GM23338 (cell line): ENCODE measurements at regions not wholly inside any gene's neighbourhood (a gene's known extent, or its start where the extent isn't known, plus 50 kb on each side); places are given as distances from the start of the nearest gene placed in this dataset.

Experiments
- ATAC-seq: fragments of 200-7000 bp; cut with Tn5 transposase; 3 replicates; pipeline ENCODE4 v1.9.1; 2020
- DNase-seq: peaks from one replicate; pipeline ENCODE4 v3.0.0-alpha.2; 2015; ENCODE audit warnings: low spot score
- H2AFZ ChIP-seq: fragments of 200-600 bp; sonication (generic); 2 replicates; pipeline ENCODE4 v1.8.0; 2016; ENCODE audit warnings: antibody characterized with exemption, mild to moderate bottlenecking, moderate library complexity
- H3F3A ChIP-seq: fragments of 200-600 bp; sonication (generic); replicated peaks from 2 replicates; pipeline ENCODE4 v1.8.0; 2017; ENCODE audit warnings: antibody characterized with exemption, mixed run types, low read depth
- H3K27ac ChIP-seq: fragments of 200-600 bp; sonication (generic); 2 replicates; pipeline ENCODE4 v1.6.1; 2016; ENCODE audit warnings: low read depth
- H3K27me3 ChIP-seq: fragments of 200-600 bp; sonication (generic); 2 replicates; pipeline ENCODE4 v1.8.0; 2016; ENCODE audit warnings: mild to moderate bottlenecking, mixed run types, moderate library complexity; ENCODE audit not compliant: insufficient read depth
- H3K36me3 ChIP-seq: fragments of 200-600 bp; sonication (generic); 2 replicates; pipeline ENCODE4 v1.8.0; 2016; ENCODE audit warnings: mild to moderate bottlenecking; ENCODE audit not compliant: insufficient read depth
- H3K4me1 ChIP-seq: fragments of 200-600 bp; sonication (generic); 2 replicates; pipeline ENCODE4 v1.8.0; 2016; ENCODE audit warnings: mild to moderate bottlenecking, moderate library complexity; ENCODE audit not compliant: insufficient read depth
- H3K4me2 ChIP-seq: fragments of 200-600 bp; sonication (generic); 2 replicates; pipeline ENCODE4 v1.7.1; 2017; ENCODE audit warnings: mixed run types
- H3K4me3 ChIP-seq: fragments of 200-600 bp; sonication (generic); 2 replicates; pipeline ENCODE4 v1.6.1; 2016; ENCODE audit warnings: mixed run types
- H3K79me2 ChIP-seq: fragments of 200-600 bp; sonication (generic); replicated peaks from 2 replicates; pipeline ENCODE4 v1.8.0; 2017; ENCODE audit warnings: mild to moderate bottlenecking; ENCODE audit not compliant: insufficient read depth
- H3K9me2 ChIP-seq: fragments of 200-600 bp; sonication (generic); 2 replicates; pipeline ENCODE4 v1.8.0; 2017; ENCODE audit not compliant: insufficient read depth
- H4K20me1 ChIP-seq: fragments of 200-600 bp; sonication (generic); replicated peaks from 2 replicates; pipeline ENCODE4 v1.8.0; 2017; ENCODE audit warnings: mild to moderate bottlenecking; ENCODE audit not compliant: insufficient read depth
- H3K27ac Mint-ChIP-seq: 2 replicates; pipeline ENCODE4 v1.8.0; 2020; ENCODE audit warnings: inconsistent platforms, mild to moderate bottlenecking, moderate library complexity, mixed read lengths
- H3K27me3 Mint-ChIP-seq: 3 replicates; pipeline ENCODE4 v1.8.0; 2022; ENCODE audit warnings: low read depth, mild to moderate bottlenecking, moderate library complexity, mixed read lengths, inconsistent platforms; ENCODE audit not compliant: insufficient read depth, poor library complexity
- H3K36me3 Mint-ChIP-seq: 3 replicates; pipeline ENCODE4 v1.8.0; 2021; ENCODE audit warnings: low read depth, mild to moderate bottlenecking, inconsistent platforms, moderate library complexity, mixed read lengths
- H3K4me1 Mint-ChIP-seq: 3 replicates; pipeline ENCODE4 v1.8.0; 2020; ENCODE audit warnings: mild to moderate bottlenecking, inconsistent platforms, mixed read lengths
- H3K4me3 Mint-ChIP-seq: 3 replicates; pipeline ENCODE4 v1.8.0; 2021; ENCODE audit warnings: moderate library complexity, mild to moderate bottlenecking, inconsistent platforms, mixed read lengths
- H3K9me3 Mint-ChIP-seq: 3 replicates; pipeline ENCODE4 v1.8.0; 2020; ENCODE audit warnings: moderate library complexity, mild to moderate bottlenecking, inconsistent platforms, mixed read lengths
- CREB1 ChIP-seq: fragments of 250-450 bp; sonication (Bioruptor Pico); IDR thresholded peaks from 2 replicates; pipeline ENCODE4 v1.5.0; 2020; ENCODE audit warnings: low read depth, mild to moderate bottlenecking, moderate library complexity
- CTCF ChIP-seq, 2 experiments: fragments of 200-600 bp in 1 of 2; sonication (generic) in 1 of 2; conservative IDR thresholded peaks; 2 replicates each; pipeline versions ENCODE4 v1.5.1 to v1.6.1; 2016 to 2017; ENCODE audit warnings: antibody characterized with exemption in 2 of 2, low read depth in 2 of 2, mild to moderate bottlenecking in 2 of 2, moderate library complexity in 1 of 2
- ETS1 ChIP-seq: IDR thresholded peaks from 2 replicates; pipeline ENCODE4 v1.6.1; 2016; ENCODE audit warnings: antibody characterized with exemption
- EZH2 ChIP-seq: fragments of 200-600 bp; sonication (generic); IDR thresholded peaks from one replicate; pipeline ENCODE4 v1.8.0; 2017; ENCODE audit warnings: antibody characterized with exemption, mild to moderate bottlenecking, low read depth; ENCODE audit not compliant: unreplicated experiment
- EZH2phosphoT487 ChIP-seq: fragments of 200-600 bp; sonication (generic); IDR thresholded peaks from one replicate; pipeline ENCODE4 v1.8.1; 2018; ENCODE audit warnings: antibody characterized with exemption; ENCODE audit not compliant: unreplicated experiment
- JUNB ChIP-seq: IDR thresholded peaks from one replicate; pipeline ENCODE4 v1.6.1; 2016; ENCODE audit warnings: antibody characterized with exemption; ENCODE audit not compliant: unreplicated experiment
- REST ChIP-seq: IDR thresholded peaks from one replicate; pipeline ENCODE4 v1.6.1; 2018; ENCODE audit warnings: antibody characterized with exemption; ENCODE audit not compliant: unreplicated experiment
- STAT1 ChIP-seq: IDR thresholded peaks from one replicate; pipeline ENCODE4 v1.6.1; 2016; ENCODE audit warnings: antibody characterized with exemption; ENCODE audit not compliant: unreplicated experiment
- ZNF114 ChIP-seq: fragments of 250-450 bp; sonication (Bioruptor Pico); IDR thresholded peaks from 2 replicates; pipeline ENCODE4 v1.5.0; 2020; ENCODE audit warnings: mild to moderate bottlenecking, moderate library complexity
- ZNF331 ChIP-seq: fragments of 250-450 bp; sonication (Bioruptor Pico); IDR thresholded peaks from 2 replicates; pipeline ENCODE4 v1.5.0; 2020; ENCODE audit warnings: low read depth, mild to moderate bottlenecking, moderate library complexity
- ZNF462 ChIP-seq: fragments of 250-450 bp; sonication (Bioruptor Pico); IDR thresholded peaks from 2 replicates; pipeline ENCODE4 v1.5.0; 2020; ENCODE audit warnings: mild to moderate bottlenecking, moderate library complexity

GRCh38 chr15:93143186-93143585, 54.2 kb upstream of the RGMA start:
- Histone ChIP-seq H3K27me3 (no peaks in the 10 kb centered on the region), H3K4me3 (no peak overlapping the region), H3K36me3 (no peaks in the 10 kb centered on the region), H3K9me2 (0 out of 2 replicates have a peak, but pooled peaks cover 3% of the 10 kb centered on the region), H3K4me2 (no peak overlapping the region), H2AFZ (no peak overlapping the region), H3K79me2 (no peaks in the 10 kb centered on the region), H3F3A (no peaks in the 10 kb centered on the region), H3K27ac (no peak overlapping the region), H3K4me1 (no peaks in the 10 kb centered on the region), H4K20me1 (no peaks in the 10 kb centered on the region)
- DNase-seq (no peak), ATAC-seq (no peak)
- H3K27me3 Mint-ChIP-seq: peaks cover 7% of the 10 kb centered on the region
- TF ChIP-seq REST: no peak
- no peak for TF ChIP-seq EZH2phosphoT487
- no peak for TF ChIP-seq STAT1
- TF ChIP-seq CREB1 (CRISPR knock-in tag): no peak
- no peak for TF ChIP-seq JUNB
- TF ChIP-seq EZH2: no peak
- no peak for TF ChIP-seq ETS1
- no peak for TF ChIP-seq ZNF114 (CRISPR knock-in tag)
- no peak for TF ChIP-seq ZNF462 (CRISPR knock-in tag)
- no peak for TF ChIP-seq CTCF (conservative IDR thresholded peaks at IDR 0.05; ENCODE audit: low read depth in 2 of 2)
- no peak for TF ChIP-seq ZNF331 (CRISPR knock-in tag)
- H3K36me3 Mint-ChIP-seq: no peaks in the 10 kb centered on the region
- H3K9me3 Mint-ChIP-seq: peaks cover 2% of the 10 kb centered on the region; the same call in 1 of the 3 replicates
- no peak overlapping the region for H3K4me3 Mint-ChIP-seq
- H3K4me1 Mint-ChIP-seq: no peaks in the 10 kb centered on the region
- H3K27ac Mint-ChIP-seq: no peak overlapping the region
